H9 (cell line): ENCODE measurements at regions not wholly inside any gene's neighbourhood (a gene's known extent, or its start where the extent isn't known, plus 50 kb on each side); places are given as distances from the start of the nearest gene placed in this dataset.

Source experiments
- DNase-seq: peaks from one replicate; pipeline ENCODE4 v3.0.0-alpha.2; 2017
- H2AFZ ChIP-seq: one replicate; pipeline ENCODE4 v1.6.1; 2013; ENCODE audit warnings: mild to moderate bottlenecking, low read length, control low read depth, moderate library complexity
- H2AK5ac ChIP-seq: 2 replicates; pipeline ENCODE4 v1.6.1; 2013; ENCODE audit warnings: low read length, control low read depth, mixed read lengths; ENCODE audit not compliant: insufficient read length
- H2BK120ac ChIP-seq: one replicate; pipeline ENCODE4 v1.6.1; 2013; ENCODE audit warnings: low read depth, mild to moderate bottlenecking, low read length, control low read depth, inconsistent platforms; ENCODE audit not compliant: poor library complexity, severe bottlenecking
- H2BK12ac ChIP-seq: 2 replicates; pipeline ENCODE4 v1.6.1; 2013; ENCODE audit warnings: low read length, control low read depth, mixed read lengths, low read depth; ENCODE audit not compliant: insufficient read length
- H2BK15ac ChIP-seq: 2 replicates; pipeline ENCODE4 v1.6.1; 2013; ENCODE audit warnings: low read depth, low read length, control low read depth
- H2BK20ac ChIP-seq: one replicate; pipeline ENCODE4 v1.6.1; 2013; ENCODE audit warnings: low read depth, mild to moderate bottlenecking, low read length, control low read depth, inconsistent platforms; ENCODE audit not compliant: poor library complexity, severe bottlenecking
- H2BK5ac ChIP-seq: 2 replicates; pipeline ENCODE4 v1.6.1; 2013; ENCODE audit warnings: low read length, control low read depth, mixed read lengths; ENCODE audit not compliant: insufficient read length
- H3K14ac ChIP-seq: 2 replicates; pipeline ENCODE4 v1.6.1; 2013; ENCODE audit warnings: low read length, control low read depth; ENCODE audit not compliant: insufficient read depth
- H3K18ac ChIP-seq: 2 replicates; pipeline ENCODE4 v1.6.1; 2013; ENCODE audit warnings: low read depth, mild to moderate bottlenecking, mixed read lengths, low read length, control low read depth; ENCODE audit not compliant: insufficient read length
- H3K23ac ChIP-seq: 2 replicates; pipeline ENCODE4 v1.6.1; 2013; ENCODE audit warnings: low read length, control low read depth, mixed read lengths, low read depth; ENCODE audit not compliant: insufficient read length
- H3K23me2 ChIP-seq: 2 replicates; pipeline ENCODE4 v1.6.1; 2013; ENCODE audit warnings: low read depth, mild to moderate bottlenecking, mixed read lengths, low read length, control low read depth; ENCODE audit not compliant: insufficient read length, poor library complexity, severe bottlenecking
- H3K27ac ChIP-seq: 2 replicates; pipeline ENCODE4 v1.5.1; 2013; ENCODE audit warnings: low read length, control low read depth, mixed read lengths, low read depth; ENCODE audit not compliant: insufficient read length
- H3K27me3 ChIP-seq: 2 replicates; pipeline ENCODE4 v1.6.1; 2013; ENCODE audit warnings: low read length, control low read depth, inconsistent platforms; ENCODE audit not compliant: insufficient read depth
- H3K4ac ChIP-seq: 2 replicates; pipeline ENCODE4 v1.6.1; 2013; ENCODE audit warnings: low read depth, mild to moderate bottlenecking, control low read depth, inconsistent platforms, low read length, moderate library complexity
- H3K4me1 ChIP-seq: 2 replicates; pipeline ENCODE4 v1.6.1; 2013; ENCODE audit warnings: low read length, control low read depth, inconsistent platforms; ENCODE audit not compliant: insufficient read depth
- H3K4me2 ChIP-seq: 2 replicates; pipeline ENCODE4 v1.6.1; 2013; ENCODE audit warnings: low read length, control low read depth, mixed read lengths; ENCODE audit not compliant: insufficient read length, insufficient read depth
- H3K56ac ChIP-seq: 2 replicates; pipeline ENCODE4 v1.6.1; 2013; ENCODE audit warnings: low read depth, mild to moderate bottlenecking, mixed read lengths, low read length, control low read depth; ENCODE audit not compliant: insufficient read length
- H3K79me1 ChIP-seq: 2 replicates; pipeline ENCODE4 v1.6.1; 2013; ENCODE audit warnings: low read depth, mild to moderate bottlenecking, moderate library complexity, low read length, control low read depth, inconsistent platforms; ENCODE audit not compliant: insufficient read depth, poor library complexity, severe bottlenecking
- H3K79me2 ChIP-seq: 2 replicates; pipeline ENCODE4 v1.6.1; 2013; ENCODE audit warnings: low read length, control low read depth, inconsistent platforms; ENCODE audit not compliant: insufficient read depth
- H3K9ac ChIP-seq: 2 replicates; pipeline ENCODE4 v1.6.1; 2013; ENCODE audit warnings: low read length, control low read depth, mixed read lengths; ENCODE audit not compliant: insufficient read length; ENCODE audit errors: extremely low read depth
- H3K9me3 ChIP-seq: one replicate; pipeline ENCODE4 v1.6.1; 2013; ENCODE audit warnings: low read depth, low read length, inconsistent platforms; ENCODE audit not compliant: control insufficient read depth
- H3T11ph ChIP-seq: one replicate; pipeline ENCODE4 v1.6.1; 2013; ENCODE audit warnings: mild to moderate bottlenecking, low read length, control low read depth, inconsistent platforms
- H4K20me1 ChIP-seq: one replicate; pipeline ENCODE4 v1.6.1; 2013; ENCODE audit not compliant: control insufficient read depth, insufficient read length, insufficient read depth
- H4K5ac ChIP-seq: 2 replicates; pipeline ENCODE4 v1.6.1; 2013; ENCODE audit warnings: low read depth, mild to moderate bottlenecking, mixed read lengths, low read length, control low read depth; ENCODE audit not compliant: insufficient read length
- H4K8ac ChIP-seq: replicated peaks from 2 replicates; pipeline ENCODE4 v1.6.1; 2013; ENCODE audit warnings: low read length, control low read depth, mixed read lengths, low read depth; ENCODE audit not compliant: insufficient read length
- H4K91ac ChIP-seq: 2 replicates; pipeline ENCODE4 v1.6.1; 2013; ENCODE audit warnings: low read depth, mild to moderate bottlenecking, moderate library complexity, mixed read lengths, low read length, control low read depth; ENCODE audit not compliant: insufficient read length
- H3K27ac Mint-ChIP-seq, 3 experiments: 2 replicates in 2 of 3; 3 replicates in 1 of 3; pipeline ENCODE4 v1.8.0; 2020 to 2021; ENCODE audit warnings: mixed read lengths in 3 of 3, mild to moderate bottlenecking in 1 of 3, moderate library complexity in 1 of 3
- H3K27me3 Mint-ChIP-seq: 2 replicates; pipeline ENCODE4 v1.8.0; 2021; ENCODE audit warnings: low read depth, mild to moderate bottlenecking, moderate library complexity, mixed read lengths
- H3K36me3 Mint-ChIP-seq, 3 experiments: 2 replicates in 2 of 3; 3 replicates in 1 of 3; pipeline ENCODE4 v1.8.0; 2020 to 2021; ENCODE audit warnings: low read depth in 3 of 3, mixed read lengths in 3 of 3; ENCODE audit not compliant: insufficient read depth in 1 of 3
- H3K4me1 Mint-ChIP-seq, 2 experiments: 2 replicates each; pipeline ENCODE4 v1.8.0; 2020; ENCODE audit warnings: mixed read lengths in 2 of 2
- H3K4me3 Mint-ChIP-seq, 2 experiments: 2 replicates in 1 of 2; 3 replicates in 1 of 2; pipeline ENCODE4 v1.8.0; 2020 to 2021; ENCODE audit warnings: mild to moderate bottlenecking in 2 of 2, mixed read lengths in 2 of 2, moderate library complexity in 1 of 2
- H3K9me3 Mint-ChIP-seq, 2 experiments: 2 replicates in 1 of 2; 3 replicates in 1 of 2; pipeline ENCODE4 v1.8.0; 2020; ENCODE audit warnings: mild to moderate bottlenecking in 2 of 2, mixed read lengths in 2 of 2, moderate library complexity in 1 of 2
- WGBS: extraction: QIAGEN DNeasy Blood & Tissue Kit; methylation state at CpG from one replicate; pipeline ENCODE4 v1.1.7; 2013; ENCODE audit warnings: missing lambda C conversion rate, low lambda C conversion rate, mixed read lengths; ENCODE audit not compliant: insufficient read length; ENCODE audit errors: extremely low coverage; 5-methylcytosine and 5-hydroxymethylcytosine counted together
- TF ChIP-seq, protein P1 (sequence below): fragments of 200-600 bp; sonication (generic); conservative IDR thresholded peaks from 3 replicates; pipeline ENCODE4 v1.8.0; 2021; ENCODE audit warnings: antibody characterized with exemption, mild to moderate bottlenecking

DNA sequence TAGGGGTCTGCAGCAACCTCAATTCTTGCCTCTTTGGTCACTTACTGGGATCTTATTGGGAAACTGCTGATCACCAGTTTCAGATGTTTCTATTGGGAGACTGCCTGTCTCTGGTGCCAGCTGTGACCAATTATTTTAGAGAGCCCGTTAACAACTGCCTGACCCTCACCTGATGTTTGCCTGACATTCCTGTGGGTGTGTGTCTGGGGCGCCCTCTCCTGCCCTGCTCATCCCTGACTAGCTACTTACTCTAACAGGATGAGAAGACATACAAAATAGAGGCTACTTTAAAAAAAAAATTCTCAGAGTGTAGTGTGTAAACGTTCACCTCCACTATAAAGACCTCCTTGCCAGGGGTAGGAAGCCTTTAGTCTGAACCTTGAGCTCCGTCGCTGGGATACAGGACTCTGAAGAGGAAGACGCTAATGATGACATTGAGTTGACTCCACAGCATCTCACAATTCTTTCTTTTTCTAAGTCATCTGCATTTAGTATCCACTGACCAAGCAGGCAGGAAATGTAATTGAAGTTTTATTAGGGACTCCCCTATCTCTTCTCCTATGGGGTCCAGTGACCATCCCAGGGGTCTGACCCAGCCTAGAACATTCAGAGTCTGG lies 54.6 kb upstream of the DDR1 start:
- Histone ChIP-seq H4K20me1 (no peaks in the 10 kb centered on the region), H3K27ac (no peak overlapping the region), H2AFZ (no peak overlapping the region), H2BK15ac (no peak overlapping the region), H3K23me2 (no peaks in the 10 kb centered on the region), H4K91ac (no peak overlapping the region), H3K79me1 (no peaks in the 10 kb centered on the region), H3T11ph (no peak overlapping the region), H3K14ac (no peak overlapping the region), H3K9ac (no peak overlapping the region), H3K23ac (no peak overlapping the region), H4K5ac (no peak overlapping the region), H2BK5ac (no peak overlapping the region), H3K56ac (no peak overlapping the region), H2BK12ac (no peak overlapping the region), H4K8ac (no peak overlapping the region), H3K18ac (no peak overlapping the region), H3K4me1 (no peaks in the 10 kb centered on the region), H3K4ac (no peak overlapping the region), H3K79me2 (no peaks in the 10 kb centered on the region), H2BK120ac (no peak overlapping the region), H3K27me3 (no peaks in the 10 kb centered on the region), H2AK5ac (no peak overlapping the region), H3K9me3 (no peaks in the 10 kb centered on the region), H2BK20ac (no peak overlapping the region), H3K4me2 (no peak overlapping the region)
- DNase-seq = peak; percentile 73
- H3K27ac Mint-ChIP-seq = peak overlapping the region in 2 of 3 experiments; percentile 75 to 87; a peak in 3 of 7 replicates
- TF ChIP-seq, protein P1, sequence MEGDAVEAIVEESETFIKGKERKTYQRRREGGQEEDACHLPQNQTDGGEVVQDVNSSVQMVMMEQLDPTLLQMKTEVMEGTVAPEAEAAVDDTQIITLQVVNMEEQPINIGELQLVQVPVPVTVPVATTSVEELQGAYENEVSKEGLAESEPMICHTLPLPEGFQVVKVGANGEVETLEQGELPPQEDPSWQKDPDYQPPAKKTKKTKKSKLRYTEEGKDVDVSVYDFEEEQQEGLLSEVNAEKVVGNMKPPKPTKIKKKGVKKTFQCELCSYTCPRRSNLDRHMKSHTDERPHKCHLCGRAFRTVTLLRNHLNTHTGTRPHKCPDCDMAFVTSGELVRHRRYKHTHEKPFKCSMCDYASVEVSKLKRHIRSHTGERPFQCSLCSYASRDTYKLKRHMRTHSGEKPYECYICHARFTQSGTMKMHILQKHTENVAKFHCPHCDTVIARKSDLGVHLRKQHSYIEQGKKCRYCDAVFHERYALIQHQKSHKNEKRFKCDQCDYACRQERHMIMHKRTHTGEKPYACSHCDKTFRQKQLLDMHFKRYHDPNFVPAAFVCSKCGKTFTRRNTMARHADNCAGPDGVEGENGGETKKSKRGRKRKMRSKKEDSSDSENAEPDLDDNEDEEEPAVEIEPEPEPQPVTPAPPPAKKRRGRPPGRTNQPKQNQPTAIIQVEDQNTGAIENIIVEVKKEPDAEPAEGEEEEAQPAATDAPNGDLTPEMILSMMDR = peak; percentile 50
- WGBS = no CpG with 5 or more reads among the region's 6 CpGs
- no peaks in the 10 kb centered on the region; a peak in 1 of 7 replicates for H3K36me3 Mint-ChIP-seq
- no peak overlapping the region for H3K4me3 Mint-ChIP-seq
- no peaks in the 10 kb centered on the region for H3K9me3 Mint-ChIP-seq
- H3K4me1 Mint-ChIP-seq = peaks cover 29% of the 10 kb centered on the region in 2 experiments
- H3K27me3 Mint-ChIP-seq = no peaks in the 10 kb centered on the region
